ENCODE measurements at regions not wholly inside any gene's neighbourhood (a gene's known extent, or its start where the extent isn't known, plus 50 kb on each side); places are given as distances from the start of the nearest gene placed in this dataset.

- no peak for TF ChIP-seq E2F4 (CRISPR knock-in tag; IDR thresholded peaks at IDR 0.05; ENCODE audit: borderline replicate concordance, low read depth)
- no peak for TF ChIP-seq TEAD4 (CRISPR knock-in tag; IDR thresholded peaks at IDR 0.05)
- no peak for TF ChIP-seq CTCF (IDR thresholded peaks at IDR 0.05)
- no peak for TF ChIP-seq ZNF512 (CRISPR knock-in tag; IDR thresholded peaks at IDR 0.05; ENCODE audit: borderline replicate concordance)
- TF ChIP-seq JUN (CRISPR knock-in tag; IDR thresholded peaks at IDR 0.05) = no peak
- TF ChIP-seq HMGXB4 (CRISPR knock-in tag; IDR thresholded peaks at IDR 0.05) = no peak
- TF ChIP-seq ESRRA (CRISPR knock-in tag; IDR thresholded peaks at IDR 0.05; ENCODE audit: borderline replicate concordance) = no peak
- TF ChIP-seq JAZF1 (CRISPR knock-in tag; IDR thresholded peaks at IDR 0.05) = no peak
- TF ChIP-seq MAX (CRISPR knock-in tag; IDR thresholded peaks at IDR 0.05) = no peak
- TF ChIP-seq PREB (CRISPR knock-in tag; IDR thresholded peaks at IDR 0.05; ENCODE audit: borderline replicate concordance) = no peak
- no peak for TF ChIP-seq ZNF232 (CRISPR knock-in tag; IDR thresholded peaks at IDR 0.05)
Observed at GRCh38 chr1:245015031-245015430, 139.8 kb upstream of the KIF26B start.
